ENCODE measurements at regions not wholly inside any gene's neighbourhood (a gene's known extent, or its start where the extent isn't known, plus 50 kb on each side); places are given as distances from the start of the nearest gene placed in this dataset.

DNA sequence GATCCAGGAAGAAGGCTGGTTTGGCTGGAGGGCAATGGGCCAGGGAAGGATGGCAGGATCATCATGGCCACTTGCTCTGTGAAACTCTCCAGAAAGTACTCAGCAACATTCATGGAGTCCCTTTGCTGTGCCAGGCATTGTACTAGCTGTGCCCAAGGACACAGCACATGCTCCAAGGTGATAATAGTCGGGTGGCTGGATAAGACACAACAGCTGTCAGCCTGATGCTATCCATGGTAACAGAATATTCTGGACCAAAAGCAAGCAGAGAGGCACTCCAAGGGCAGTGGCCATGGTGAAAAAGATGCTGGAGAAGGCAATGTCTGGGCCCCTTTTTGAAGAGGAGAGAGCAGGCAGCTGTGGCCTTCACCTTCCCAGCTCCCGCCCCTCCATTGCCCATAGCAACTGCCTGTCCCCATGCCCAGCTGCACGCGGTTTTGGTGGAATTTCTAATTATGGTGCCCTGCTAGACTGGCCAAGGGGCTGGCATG is 113.8 kb upstream of the CPEB4 start:
- TF ChIP-seq, protein P1, sequence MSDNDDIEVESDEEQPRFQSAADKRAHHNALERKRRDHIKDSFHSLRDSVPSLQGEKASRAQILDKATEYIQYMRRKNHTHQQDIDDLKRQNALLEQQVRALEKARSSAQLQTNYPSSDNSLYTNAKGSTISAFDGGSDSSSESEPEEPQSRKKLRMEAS (IDR thresholded peaks at IDR 0.05), result no peak
- no peak for TF ChIP-seq EP300 (IDR thresholded peaks at IDR 0.05; ENCODE audit: borderline replicate concordance)
- TF ChIP-seq, protein P2, sequence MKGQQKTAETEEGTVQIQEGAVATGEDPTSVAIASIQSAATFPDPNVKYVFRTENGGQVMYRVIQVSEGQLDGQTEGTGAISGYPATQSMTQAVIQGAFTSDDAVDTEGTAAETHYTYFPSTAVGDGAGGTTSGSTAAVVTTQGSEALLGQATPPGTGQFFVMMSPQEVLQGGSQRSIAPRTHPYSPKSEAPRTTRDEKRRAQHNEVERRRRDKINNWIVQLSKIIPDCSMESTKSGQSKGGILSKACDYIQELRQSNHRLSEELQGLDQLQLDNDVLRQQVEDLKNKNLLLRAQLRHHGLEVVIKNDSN (IDR thresholded peaks at IDR 0.05), result no peak
- TF ChIP-seq, protein P3, sequence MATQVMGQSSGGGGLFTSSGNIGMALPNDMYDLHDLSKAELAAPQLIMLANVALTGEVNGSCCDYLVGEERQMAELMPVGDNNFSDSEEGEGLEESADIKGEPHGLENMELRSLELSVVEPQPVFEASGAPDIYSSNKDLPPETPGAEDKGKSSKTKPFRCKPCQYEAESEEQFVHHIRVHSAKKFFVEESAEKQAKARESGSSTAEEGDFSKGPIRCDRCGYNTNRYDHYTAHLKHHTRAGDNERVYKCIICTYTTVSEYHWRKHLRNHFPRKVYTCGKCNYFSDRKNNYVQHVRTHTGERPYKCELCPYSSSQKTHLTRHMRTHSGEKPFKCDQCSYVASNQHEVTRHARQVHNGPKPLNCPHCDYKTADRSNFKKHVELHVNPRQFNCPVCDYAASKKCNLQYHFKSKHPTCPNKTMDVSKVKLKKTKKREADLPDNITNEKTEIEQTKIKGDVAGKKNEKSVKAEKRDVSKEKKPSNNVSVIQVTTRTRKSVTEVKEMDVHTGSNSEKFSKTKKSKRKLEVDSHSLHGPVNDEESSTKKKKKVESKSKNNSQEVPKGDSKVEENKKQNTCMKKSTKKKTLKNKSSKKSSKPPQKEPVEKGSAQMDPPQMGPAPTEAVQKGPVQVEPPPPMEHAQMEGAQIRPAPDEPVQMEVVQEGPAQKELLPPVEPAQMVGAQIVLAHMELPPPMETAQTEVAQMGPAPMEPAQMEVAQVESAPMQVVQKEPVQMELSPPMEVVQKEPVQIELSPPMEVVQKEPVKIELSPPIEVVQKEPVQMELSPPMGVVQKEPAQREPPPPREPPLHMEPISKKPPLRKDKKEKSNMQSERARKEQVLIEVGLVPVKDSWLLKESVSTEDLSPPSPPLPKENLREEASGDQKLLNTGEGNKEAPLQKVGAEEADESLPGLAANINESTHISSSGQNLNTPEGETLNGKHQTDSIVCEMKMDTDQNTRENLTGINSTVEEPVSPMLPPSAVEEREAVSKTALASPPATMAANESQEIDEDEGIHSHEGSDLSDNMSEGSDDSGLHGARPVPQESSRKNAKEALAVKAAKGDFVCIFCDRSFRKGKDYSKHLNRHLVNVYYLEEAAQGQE (IDR thresholded peaks at IDR 0.05; ENCODE audit: low read depth), result no peak
- no peak for TF ChIP-seq ZBTB7A (IDR thresholded peaks at IDR 0.05; ENCODE audit: low read depth)
- no peak for TF ChIP-seq NFIC (IDR thresholded peaks at IDR 0.05)
- TF ChIP-seq TEAD4 (IDR thresholded peaks at IDR 0.05), result no peak
- TF ChIP-seq FOXM1 (IDR thresholded peaks at IDR 0.05; ENCODE audit: borderline replicate concordance, low read depth), result no peak
